ENCODE measurements at regions not wholly inside any gene's neighbourhood (a gene's known extent, or its start where the extent isn't known, plus 50 kb on each side); places are given as distances from the start of the nearest gene placed in this dataset.

DNA sequence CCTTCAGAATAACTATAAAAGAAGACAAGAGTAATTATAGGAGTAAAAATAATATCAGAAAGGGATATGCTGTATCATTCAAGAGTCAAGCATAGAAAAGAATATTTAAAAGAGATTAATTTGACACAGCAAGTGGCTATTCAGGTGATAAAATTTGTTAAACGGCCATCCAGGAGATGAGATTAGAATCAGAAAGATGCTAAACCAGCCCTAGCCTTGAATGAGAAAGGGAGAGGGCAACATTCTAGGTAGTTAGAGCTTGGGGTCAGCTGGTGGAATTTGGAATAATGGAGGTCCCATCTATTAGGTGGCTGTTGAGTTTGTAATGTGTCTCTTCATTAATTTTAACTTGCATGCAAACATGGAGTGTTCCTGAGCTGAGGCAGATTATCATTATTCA is 350.5 kb upstream of the PABPC4L start:
- H3K4me1 ChIP-seq (ENCODE audit: control insufficient read depth, insufficient read depth, low read length): no peaks in the 10 kb centered on the region
- 80% methylated on average over 1 of the region's 1 CpG for WGBS (ENCODE audit: insufficient coverage, low lambda C conversion rate)
- no peaks in the 10 kb centered on the region for H3K27me3 ChIP-seq (ENCODE audit: control insufficient read depth, insufficient read depth, low read length)
- H3K9me3 ChIP-seq (ENCODE audit: control insufficient read depth, low read depth, low read length): no peaks in the 10 kb centered on the region
- H3K27ac ChIP-seq (ENCODE audit: low read length): no peak overlapping the region
- no peak overlapping the region for H3K4me3 ChIP-seq (ENCODE audit: low read length)
- H3K36me3 ChIP-seq (ENCODE audit: control insufficient read depth, insufficient read depth, low read length): no peaks in the 10 kb centered on the region
- DNase-seq: no peak

DNA sequence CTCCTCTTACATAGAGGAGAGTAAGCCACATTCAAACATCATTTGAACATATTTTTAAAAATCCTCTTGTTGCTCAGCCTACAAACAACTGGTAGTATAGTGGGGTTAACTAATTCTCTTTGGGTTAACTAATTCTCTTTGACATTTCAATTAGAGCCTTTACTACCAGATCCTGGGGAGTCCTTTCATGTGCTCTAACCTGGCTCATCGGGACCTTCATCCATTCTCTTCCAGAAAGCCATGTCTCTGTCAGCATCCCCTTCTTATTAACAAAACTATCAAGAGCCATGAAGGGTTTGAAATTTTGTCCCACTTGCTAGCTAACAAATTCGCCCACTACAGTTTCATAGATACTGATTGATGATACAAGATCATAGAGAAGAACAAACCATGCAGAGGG is 349.8 kb upstream of the PABPC4L start:
- Histone ChIP-seq H3K9me3 (ENCODE audit: control insufficient read depth, low read depth, low read length) (peaks cover under 1% of the 10 kb centered on the region), H3K4me3 (ENCODE audit: low read length) (no peak overlapping the region), H3K27me3 (ENCODE audit: control insufficient read depth, insufficient read depth, low read length) (no peaks in the 10 kb centered on the region), H3K27ac (ENCODE audit: low read length) (no peak overlapping the region), H3K36me3 (ENCODE audit: control insufficient read depth, insufficient read depth, low read length) (no peaks in the 10 kb centered on the region), H3K4me1 (ENCODE audit: control insufficient read depth, insufficient read depth, low read length) (no peaks in the 10 kb centered on the region)
- WGBS (ENCODE audit: insufficient coverage, low lambda C conversion rate): 67% methylated on average over 1 of the region's 2 CpGs
- DNase-seq: no peak

DNA sequence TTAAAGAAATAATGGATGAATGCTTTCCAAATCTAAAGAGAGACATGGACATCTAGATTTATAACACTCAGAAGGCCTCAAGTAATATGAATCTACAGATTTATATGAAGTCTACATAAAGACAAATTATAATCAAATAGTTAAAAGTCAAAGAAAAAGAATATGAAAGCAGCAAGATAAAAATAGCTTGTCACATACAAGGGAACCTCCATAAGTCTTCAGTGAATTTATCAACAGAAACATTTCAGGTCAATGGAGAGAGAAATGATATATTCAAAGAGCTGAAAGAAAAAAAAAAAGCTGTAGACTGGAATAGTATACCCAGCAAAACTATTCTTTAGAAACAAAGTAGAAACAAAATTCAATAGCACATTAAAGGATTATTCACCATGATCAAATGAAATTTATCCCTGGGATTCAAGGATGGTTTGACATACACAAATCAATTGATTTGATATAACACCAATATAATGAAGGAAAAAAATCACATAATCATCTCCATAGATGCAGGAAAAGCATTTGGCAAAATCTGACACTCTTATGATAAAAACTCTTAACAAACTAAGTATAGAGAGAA is 346.6 kb upstream of the PABPC4L start:
- H3K36me3 ChIP-seq (ENCODE audit: control insufficient read depth, insufficient read depth, low read length): no peaks in the 10 kb centered on the region
- H3K27ac ChIP-seq (ENCODE audit: low read length): no peak overlapping the region
- DNase-seq: no peak
- H3K4me1 ChIP-seq (ENCODE audit: control insufficient read depth, insufficient read depth, low read length): no peaks in the 10 kb centered on the region
- H3K4me3 ChIP-seq (ENCODE audit: low read length): no peak overlapping the region
- peaks cover 3% of the 10 kb centered on the region for H3K9me3 ChIP-seq (ENCODE audit: control insufficient read depth, low read depth, low read length)
- no peaks in the 10 kb centered on the region for H3K27me3 ChIP-seq (ENCODE audit: control insufficient read depth, insufficient read depth, low read length)

DNA sequence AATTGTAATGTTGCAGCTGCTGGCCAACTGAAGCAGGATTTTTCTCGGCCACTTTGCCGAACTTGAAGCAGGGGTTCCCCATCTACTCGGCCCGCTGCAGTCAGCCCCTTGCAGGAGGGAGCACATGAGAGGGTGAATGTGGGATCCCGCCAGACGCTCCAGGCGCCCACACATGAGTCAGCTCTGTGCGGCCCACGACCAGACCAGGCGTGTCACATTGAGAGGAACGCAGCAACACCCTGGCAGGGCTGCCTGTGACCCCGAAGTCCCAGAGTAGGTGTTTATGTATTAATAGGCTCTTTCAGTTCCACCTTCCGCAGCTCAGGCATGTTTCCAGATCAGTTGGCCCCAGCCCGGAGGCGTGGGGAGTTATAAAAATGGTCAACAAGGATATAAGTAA is 344.7 kb upstream of the PABPC4L start:
- H3K27me3 ChIP-seq (ENCODE audit: control insufficient read depth, insufficient read depth, low read length): no peaks in the 10 kb centered on the region
- DNase-seq: no peak
- H3K36me3 ChIP-seq (ENCODE audit: control insufficient read depth, insufficient read depth, low read length): no peaks in the 10 kb centered on the region

DNA sequence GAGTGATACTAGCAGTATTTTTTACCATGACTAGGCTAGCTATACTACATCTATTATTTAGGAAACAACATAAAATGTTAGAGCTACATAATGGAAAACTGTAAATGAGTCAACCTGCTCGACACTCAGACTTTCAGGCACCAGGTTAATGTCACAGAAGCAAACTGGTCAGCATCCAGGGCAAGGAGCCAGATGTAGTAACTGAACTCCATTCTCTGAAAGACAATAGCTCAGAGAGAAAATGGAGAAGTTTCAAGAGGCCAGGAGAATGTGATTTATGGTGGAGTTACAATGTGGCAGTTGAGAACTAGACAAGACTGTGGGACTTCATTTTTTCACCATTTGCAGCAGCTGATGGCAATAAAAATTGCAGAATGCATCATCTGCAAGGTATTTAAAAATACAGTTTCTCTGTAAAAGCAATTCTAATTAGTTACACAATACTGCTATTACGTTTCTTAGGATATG is 342.7 kb upstream of the PABPC4L start:
- Histone ChIP-seq H3K9me3 (ENCODE audit: control insufficient read depth, low read depth, low read length) (peaks cover 3% of the 10 kb centered on the region), H3K4me3 (ENCODE audit: low read length) (no peak overlapping the region), H3K27ac (ENCODE audit: low read length) (no peak overlapping the region), H3K4me1 (ENCODE audit: control insufficient read depth, insufficient read depth, low read length) (no peaks in the 10 kb centered on the region), H3K36me3 (ENCODE audit: control insufficient read depth, insufficient read depth, low read length) (no peaks in the 10 kb centered on the region), H3K27me3 (ENCODE audit: control insufficient read depth, insufficient read depth, low read length) (no peaks in the 10 kb centered on the region)
- DNase-seq: peak in 1 of 2 donors; percentile 2
- 89% methylated on average over 1 of the region's 2 CpGs for WGBS (ENCODE audit: insufficient coverage, low lambda C conversion rate)

More for the DNA sequence above, 344.7 kb upstream of the PABPC4L start:
- Histone ChIP-seq H3K4me3 (ENCODE audit: low read length) (no peak overlapping the region), H3K27ac (ENCODE audit: low read length) (no peak overlapping the region), H3K9me3 (ENCODE audit: control insufficient read depth, low read depth, low read length) (peaks cover 3% of the 10 kb centered on the region), H3K4me1 (ENCODE audit: control insufficient read depth, insufficient read depth, low read length) (no peaks in the 10 kb centered on the region)
- WGBS (ENCODE audit: insufficient coverage, low lambda C conversion rate): no CpG with 5 or more reads among the region's 15 CpGs

DNA sequence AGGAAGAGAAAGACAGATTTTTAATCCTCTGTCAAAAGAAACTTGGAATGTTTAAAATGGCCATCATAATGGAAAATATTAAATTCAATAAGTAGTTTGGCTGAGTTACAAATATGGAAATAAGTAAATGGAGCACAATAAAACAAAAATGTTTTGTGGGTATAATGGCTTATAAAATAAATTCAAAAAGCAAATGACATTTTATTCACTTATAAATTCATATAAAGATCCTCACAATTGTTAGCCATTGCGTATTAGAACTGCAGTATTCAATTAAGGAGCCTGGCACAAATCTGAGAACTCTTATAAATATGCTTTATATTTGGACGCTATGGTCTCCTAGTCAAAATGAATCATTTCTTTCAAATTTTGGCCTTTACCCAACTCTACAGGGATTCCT is 339.0 kb upstream of the PABPC4L start:
- Histone ChIP-seq H3K9me3 (ENCODE audit: control insufficient read depth, low read depth, low read length) (no peaks in the 10 kb centered on the region), H3K4me1 (ENCODE audit: control insufficient read depth, insufficient read depth, low read length) (no peaks in the 10 kb centered on the region), H3K4me3 (ENCODE audit: low read length) (no peak overlapping the region), H3K27ac (ENCODE audit: low read length) (no peak overlapping the region), H3K27me3 (ENCODE audit: control insufficient read depth, insufficient read depth, low read length) (no peaks in the 10 kb centered on the region), H3K36me3 (ENCODE audit: control insufficient read depth, insufficient read depth, low read length) (no peaks in the 10 kb centered on the region)
- no peak for DNase-seq
- WGBS (ENCODE audit: insufficient coverage, low lambda C conversion rate): 86% methylated on average over 1 of the region's 2 CpGs

DNA sequence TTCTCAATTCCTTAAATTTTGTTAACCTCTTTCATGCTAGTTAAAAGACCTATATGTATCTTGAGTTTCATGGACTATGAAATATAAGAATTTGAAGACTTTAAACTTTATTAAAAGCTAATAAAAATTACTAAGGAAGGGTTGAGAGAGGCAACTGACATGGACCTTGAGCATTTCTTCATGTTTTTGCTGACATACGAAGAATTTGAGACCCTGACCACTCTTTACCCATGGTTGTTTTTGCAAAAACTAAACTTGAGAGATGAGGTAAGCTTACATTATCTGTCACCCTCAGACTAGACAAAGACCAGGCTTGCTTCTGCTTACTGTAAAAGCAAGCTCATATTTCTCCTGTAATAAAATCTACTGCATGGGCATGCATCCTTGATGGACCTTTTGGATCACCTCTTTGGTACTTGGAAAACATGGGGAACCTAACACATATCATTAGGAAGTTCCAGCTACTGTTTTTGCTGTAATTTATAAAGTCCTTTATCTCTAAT is 338.2 kb upstream of the PABPC4L start:
- H3K27ac ChIP-seq (ENCODE audit: low read length): no peak overlapping the region
- H3K36me3 ChIP-seq (ENCODE audit: control insufficient read depth, insufficient read depth, low read length): no peaks in the 10 kb centered on the region
- no peak for DNase-seq
- H3K27me3 ChIP-seq (ENCODE audit: control insufficient read depth, insufficient read depth, low read length): no peaks in the 10 kb centered on the region
- H3K4me1 ChIP-seq (ENCODE audit: control insufficient read depth, insufficient read depth, low read length): no peaks in the 10 kb centered on the region
- no peak overlapping the region for H3K4me3 ChIP-seq (ENCODE audit: low read length)
- WGBS (ENCODE audit: insufficient coverage, low lambda C conversion rate): 83% methylated on average over 1 of the region's 1 CpG
- H3K9me3 ChIP-seq (ENCODE audit: control insufficient read depth, low read depth, low read length): no peaks in the 10 kb centered on the region

DNA sequence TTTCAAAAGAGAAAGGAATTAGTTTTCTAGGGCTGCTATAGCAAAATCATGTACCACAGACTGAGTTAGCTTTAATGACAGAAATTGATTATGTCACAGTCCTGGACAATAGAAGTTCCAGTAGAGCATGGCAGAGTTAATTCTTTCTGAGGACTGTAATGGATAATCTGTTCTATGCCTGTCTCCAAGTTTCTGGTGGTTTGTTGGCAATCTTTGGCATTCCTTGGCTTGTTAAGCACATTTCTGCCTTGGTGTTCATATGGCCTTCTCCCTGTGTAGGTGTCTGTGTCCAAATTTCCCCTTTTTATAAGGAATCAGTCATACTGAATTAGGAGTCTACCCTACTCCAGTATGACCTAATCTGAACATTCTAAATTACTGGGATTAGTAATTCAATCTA is 336.1 kb upstream of the PABPC4L start:
- no peaks in the 10 kb centered on the region for H3K4me1 ChIP-seq (ENCODE audit: control insufficient read depth, insufficient read depth, low read length)
- no peaks in the 10 kb centered on the region for H3K9me3 ChIP-seq (ENCODE audit: control insufficient read depth, low read depth, low read length)

DNA sequence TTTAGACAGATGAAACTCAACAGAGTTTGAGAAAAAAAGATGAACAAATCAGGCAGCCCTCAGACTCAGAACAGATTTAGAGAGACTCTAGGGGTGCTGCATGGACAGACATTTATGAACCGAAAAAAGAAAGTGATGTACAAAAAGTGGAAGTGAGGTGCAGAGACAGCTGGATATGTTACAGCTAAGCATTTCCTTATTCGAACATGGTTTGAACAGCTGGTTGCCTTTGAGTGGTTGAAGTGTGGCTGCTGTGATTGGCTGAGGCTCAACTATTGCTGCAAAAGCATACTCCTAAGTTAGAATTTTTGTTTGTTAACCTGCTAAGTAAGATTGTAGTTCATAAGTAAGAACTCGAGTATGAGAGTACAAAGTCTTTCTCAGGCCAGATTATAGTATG is 331.5 kb upstream of the PABPC4L start:
- H3K27ac ChIP-seq (ENCODE audit: low read length): no peak overlapping the region
- H3K27me3 ChIP-seq (ENCODE audit: control insufficient read depth, insufficient read depth, low read length): no peaks in the 10 kb centered on the region
- whole genome bisulfite sequencing (ENCODE audit: insufficient coverage, low lambda C conversion rate): 0% methylated on average over 1 of the region's 3 CpGs
- H3K4me3 ChIP-seq (ENCODE audit: low read length): no peak overlapping the region
- no peaks in the 10 kb centered on the region for H3K9me3 ChIP-seq (ENCODE audit: control insufficient read depth, low read depth, low read length)
- H3K36me3 ChIP-seq (ENCODE audit: control insufficient read depth, insufficient read depth, low read length): no peaks in the 10 kb centered on the region
- H3K4me1 ChIP-seq (ENCODE audit: control insufficient read depth, insufficient read depth, low read length): no peaks in the 10 kb centered on the region
- no peak for DNase-seq

More for the DNA sequence above, 336.1 kb upstream of the PABPC4L start:
- H3K4me3 ChIP-seq (ENCODE audit: low read length): no peak overlapping the region
- no peak overlapping the region for H3K27ac ChIP-seq (ENCODE audit: low read length)
- no peak for DNase-seq
- H3K36me3 ChIP-seq (ENCODE audit: control insufficient read depth, insufficient read depth, low read length): no peaks in the 10 kb centered on the region
- H3K27me3 ChIP-seq (ENCODE audit: control insufficient read depth, insufficient read depth, low read length): no peaks in the 10 kb centered on the region

DNA sequence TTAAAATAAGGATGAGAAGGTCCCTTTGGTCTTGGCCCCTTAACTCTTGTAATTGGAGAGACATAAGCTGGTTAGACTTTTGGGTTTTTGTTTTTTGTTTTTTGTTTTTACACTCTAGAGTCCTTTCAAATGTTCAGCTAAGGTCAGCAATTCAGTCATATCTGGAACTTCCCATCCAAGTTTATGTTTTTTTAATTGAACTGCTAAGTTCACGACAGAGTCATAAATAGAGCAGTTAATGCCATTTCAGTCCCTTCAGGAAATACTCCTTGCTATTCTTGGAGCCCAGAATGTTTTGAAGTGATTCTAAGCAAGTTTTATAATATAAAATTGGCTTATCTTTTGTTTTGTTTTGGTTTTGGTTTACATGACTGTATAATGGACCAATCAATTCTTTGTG is 329.4 kb upstream of the PABPC4L start:
- WGBS (ENCODE audit: insufficient coverage, low lambda C conversion rate): 90% methylated on average over 1 of the region's 1 CpG
- DNase-seq: no peak

DNA sequence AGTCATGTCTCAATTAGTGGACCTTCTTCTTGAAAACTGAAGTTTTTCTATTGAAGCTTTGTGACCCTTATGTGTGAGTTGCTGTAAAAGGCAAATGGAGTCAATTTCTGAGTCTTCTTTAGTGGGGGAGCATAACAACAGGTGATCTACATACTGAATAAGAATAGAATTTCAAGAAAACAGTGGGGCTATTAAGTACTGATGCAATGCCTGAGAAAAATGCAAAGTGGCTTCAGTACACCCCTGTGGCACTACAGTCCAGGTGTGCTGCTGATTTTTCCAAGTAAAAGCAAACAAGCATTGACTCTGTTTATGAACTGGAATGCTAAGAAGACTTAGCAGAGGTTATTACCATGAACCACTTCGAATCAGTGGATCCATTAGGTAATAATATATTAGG is 328.0 kb upstream of the PABPC4L start:
- H3K27ac ChIP-seq (ENCODE audit: low read length): no peak overlapping the region
- no peak overlapping the region for H3K4me3 ChIP-seq (ENCODE audit: low read length)
- WGBS (ENCODE audit: insufficient coverage, low lambda C conversion rate): no CpG with 5 or more reads among the region's 1 CpG
- H3K27me3 ChIP-seq (ENCODE audit: control insufficient read depth, insufficient read depth, low read length): no peaks in the 10 kb centered on the region
- H3K9me3 ChIP-seq (ENCODE audit: control insufficient read depth, low read depth, low read length): no peaks in the 10 kb centered on the region
- no peaks in the 10 kb centered on the region for H3K4me1 ChIP-seq (ENCODE audit: control insufficient read depth, insufficient read depth, low read length)
- no peaks in the 10 kb centered on the region for H3K36me3 ChIP-seq (ENCODE audit: control insufficient read depth, insufficient read depth, low read length)
- no peak for DNase-seq

More for the DNA sequence above, 329.4 kb upstream of the PABPC4L start:
- Histone ChIP-seq H3K27me3 (ENCODE audit: control insufficient read depth, insufficient read depth, low read length) (no peaks in the 10 kb centered on the region), H3K27ac (ENCODE audit: low read length) (no peak overlapping the region), H3K9me3 (ENCODE audit: control insufficient read depth, low read depth, low read length) (no peaks in the 10 kb centered on the region), H3K36me3 (ENCODE audit: control insufficient read depth, insufficient read depth, low read length) (no peaks in the 10 kb centered on the region), H3K4me3 (ENCODE audit: low read length) (no peak overlapping the region), H3K4me1 (ENCODE audit: control insufficient read depth, insufficient read depth, low read length) (no peaks in the 10 kb centered on the region)

All from large intestine (tissue), 3 donors.